ENCODE measurements at regions not wholly inside any gene's neighbourhood (a gene's known extent, or its start where the extent isn't known, plus 50 kb on each side); places are given as distances from the start of the nearest gene placed in this dataset.
"Not testable (repeated sequence)": the region's sequence is repeated elsewhere in the genome, so short reads cannot be mapped to it uniquely, and the experiment has no call there.

GRCh38 chr4:111989817-111990216 lies 155.4 kb upstream of the FAM241A start:
- DNase-seq: no peak

- no peak for DNase-seq
These were observed 154.1 kb upstream of the FAM241A start for GRCh38 chr4:111991163-111991562.

- DNase-seq: no peak
These were observed 153.5 kb upstream of the FAM241A start for GRCh38 chr4:111991797-111992196.

GRCh38 chr4:111992351-111993168 lies 152.7 kb upstream of the FAM241A start:
- DNase-seq: no peak

- DNase-seq: no peak
These were observed 150.9 kb upstream of the FAM241A start for GRCh38 chr4:111994392-111994791.

GRCh38 chr4:111997785-111998184 lies 147.5 kb upstream of the FAM241A start:
- DNase-seq: no peak

- no peak for DNase-seq
These were observed 145.5 kb upstream of the FAM241A start for GRCh38 chr4:111999801-112000200.

GRCh38 chr4:112001041-112001440 lies 144.2 kb upstream of the FAM241A start:
- no peak for DNase-seq

- no peak for DNase-seq
These were observed 143.0 kb upstream of the FAM241A start for GRCh38 chr4:112002248-112002661.

- DNase-seq: no peak
These were observed 141.9 kb upstream of the FAM241A start for GRCh38 chr4:112003231-112003907.

GRCh38 chr4:112005027-112005426 lies 140.2 kb upstream of the FAM241A start:
- no peak for DNase-seq

GRCh38 chr4:112007391-112007790 lies 137.9 kb upstream of the FAM241A start:
- DNase-seq: no peak

GRCh38 chr4:112015960-112016359 lies 129.3 kb upstream of the FAM241A start:
- no peak for DNase-seq

GRCh38 chr4:112023402-112023950 lies 121.8 kb upstream of the FAM241A start:
- DNase-seq: no peak

GRCh38 chr4:112026058-112026457 lies 119.2 kb upstream of the FAM241A start:
- no peak for DNase-seq

GRCh38 chr4:112029771-112030171 lies 115.5 kb upstream of the FAM241A start:
- DNase-seq: no peak

- peak; percentile 82 for DNase-seq
These were observed 113.4 kb upstream of the FAM241A start for GRCh38 chr4:112031712-112032328.

- DNase-seq: no peak
These were observed 108.4 kb upstream of the FAM241A start for GRCh38 chr4:112036886-112037285.

- no peak for DNase-seq
These were observed 106.4 kb upstream of the FAM241A start for GRCh38 chr4:112038861-112039260.

- not testable (repeated sequence) for DNase-seq
These were observed 96.1 kb upstream of the FAM241A start for GRCh38 chr4:112049119-112049518.

GRCh38 chr4:112053825-112054350 lies 91.4 kb upstream of the FAM241A start:
- DNase-seq: no peak

- no peak for DNase-seq
These were observed 90.2 kb upstream of the FAM241A start for GRCh38 chr4:112055100-112055499.

- peak; percentile 61 for DNase-seq
These were observed 87.8 kb upstream of the FAM241A start for GRCh38 chr4:112057470-112057869.

All from hematopoietic multipotent progenitor cell treated with erythropoietin and hydrocortisone succinate and interleukin-3 and kit ligand, for 6 days (in vitro differentiated cells).